ENCODE measurements at regions not wholly inside any gene's neighbourhood (a gene's known extent, or its start where the extent isn't known, plus 50 kb on each side); places are given as distances from the start of the nearest gene placed in this dataset.

- TF ChIP-seq EZH2 (IDR thresholded peaks at IDR 0.05; ENCODE audit: low read length, unreplicated experiment) (no peak), CTCF (conservative IDR thresholded peaks at IDR 0.05; ENCODE audit: low read depth, low read length) (no peak), EZH2phosphoT487 (IDR thresholded peaks at IDR 0.05; ENCODE audit: borderline replicate concordance, low read length) (no peak)
Observed at GRCh38 chr2:18644115-18644462, 54.7 kb upstream of the NT5C1B start.
